K562 (cell line): ENCODE measurements at regions not wholly inside any gene's neighbourhood (a gene's known extent, or its start where the extent isn't known, plus 50 kb on each side); places are given as distances from the start of the nearest gene placed in this dataset.

Experiments
- ATAC-seq: fragments of 200-7000 bp; cut with Tn5 transposase; 3 replicates; pipeline ENCODE4 v1.9.1; 2020; ENCODE audit warnings: moderate library complexity
- BruUV-seq: library from RNA; stranded (reverse); fragments of 400-500 nt; replicated peaks from 2 replicates; lab custom pipeline; 2021; lab: Mats Ljungman, UMichigan
- CTCF ChIA-PET: fragments of 300-600 bp; formaldehyde crosslinking; extraction: SDS; loops from one replicate; lab custom pipeline; 2021; ENCODE audit warnings: low intra/inter-chr PET ratio; lab: Yijun Ruan, JAX
- POLR2A ChIA-PET: fragments of 300-600, 350-650 bp; sonication (Branson Sonifier 250); formaldehyde crosslinking; extraction: SDS; loops from one replicate; lab custom pipeline; 2021; ENCODE audit warnings: antibody characterized with exemption, inconsistent platforms; lab: Yijun Ruan, JAX
- DNase-seq, 4 experiments: peaks; one replicate each; pipeline versions ENCODE4 v3.0.0 to v3.0.0-alpha.2; 2011 to 2018; ENCODE audit warnings: low spot score in 3 of 4, mixed read lengths in 3 of 4; ENCODE audit errors: extremely low read depth in 1 of 4
- FAIRE-seq: peaks from 2 replicates; lab custom pipeline; 2011; peaks lifted over from hg19 to GRCh38; lab: Jason Lieb, UNC
- H2AFZ ChIP-seq: 2 replicates; pipeline ENCODE4 v1.6.0; 2011; ENCODE audit warnings: low read depth, low read length, control low read depth, inconsistent platforms
- H3K27ac ChIP-seq: fragments of 200-600 bp; 3 replicates; pipeline ENCODE4 v1.8.0; 2011; ENCODE audit warnings: low read depth, mild to moderate bottlenecking, control low read depth, inconsistent platforms, low read length, moderate library complexity, mixed read lengths; ENCODE audit errors: extremely low read depth
- H3K27me3 ChIP-seq, 2 experiments: fragments of 300-600 bp in 1 of 2; 2 replicates in 1 of 2; 3 replicates in 1 of 2; pipeline versions ENCODE4 v1.6.0 to v1.8.0; 2011; ENCODE audit warnings: inconsistent platforms in 2 of 2, low read length in 2 of 2, mild to moderate bottlenecking in 1 of 2, mixed read lengths in 1 of 2, moderate library complexity in 1 of 2; ENCODE audit not compliant: control insufficient read depth in 2 of 2, insufficient read depth in 2 of 2
- H3K36me3 ChIP-seq: fragments of 300-600 bp; 3 replicates; pipeline ENCODE4 v1.8.0; 2011; ENCODE audit warnings: mild to moderate bottlenecking, low read length, inconsistent platforms; ENCODE audit not compliant: control insufficient read depth, insufficient read depth
- H3K4me1 ChIP-seq, 2 experiments: fragments of 200-600 bp in 1 of 2; replicated peaks in 1 of 2; 2 replicates in 1 of 2; 3 replicates in 1 of 2; pipeline versions ENCODE4 v1.5.1 to v1.8.0; 2011; ENCODE audit warnings: inconsistent platforms in 2 of 2, low read length in 2 of 2, mild to moderate bottlenecking in 1 of 2, mixed read lengths in 1 of 2, moderate library complexity in 1 of 2; ENCODE audit not compliant: control insufficient read depth in 2 of 2, insufficient read depth in 2 of 2
- H3K4me2 ChIP-seq: 2 replicates; pipeline ENCODE4 v1.6.1; 2011; ENCODE audit warnings: low read length, control low read depth, inconsistent platforms, mixed read lengths; ENCODE audit not compliant: insufficient read depth
- H3K4me3 ChIP-seq: fragments of 200-600 bp; sonication (generic), shearing (Covaris generic); 2 replicates; pipeline ENCODE4 v1.5.1; 2016; ENCODE audit warnings: control low read depth, inconsistent platforms
- H3K79me2 ChIP-seq: fragments of 200-600 bp; 3 replicates; pipeline ENCODE4 v1.8.0; 2011; ENCODE audit warnings: low read length, inconsistent platforms; ENCODE audit not compliant: control insufficient read depth, insufficient read depth
- H3K9ac ChIP-seq, 2 experiments: 2 replicates each; pipeline versions ENCODE4 v1.6.0 to v1.6.1; 2011; ENCODE audit warnings: low read depth in 2 of 2, low read length in 2 of 2, control low read depth in 1 of 2, inconsistent platforms in 1 of 2, mild to moderate bottlenecking in 1 of 2, mixed read lengths in 1 of 2; ENCODE audit not compliant: insufficient read depth in 1 of 2
- H3K9me1 ChIP-seq: one replicate; pipeline ENCODE4 v1.6.0; 2011; ENCODE audit warnings: inconsistent platforms, mild to moderate bottlenecking, low read length, moderate library complexity; ENCODE audit not compliant: control insufficient read depth, insufficient read depth
- H3K9me3 ChIP-seq: replicated peaks from 2 replicates; pipeline ENCODE4 v1.5.1; 2011; ENCODE audit warnings: low read depth, low read length, inconsistent platforms; ENCODE audit not compliant: control insufficient read depth, insufficient read depth
- H4K20me1 ChIP-seq: replicated peaks from 2 replicates; pipeline ENCODE4 v1.6.1; 2011; ENCODE audit warnings: low read length, inconsistent platforms, mixed read lengths; ENCODE audit not compliant: control insufficient read depth, insufficient read depth
- HNRNPL ChIP-seq: fragments of 200-400 bp; formaldehyde crosslinking; IDR thresholded peaks from 2 replicates; pipeline ENCODE4 v1.6.1; 2017; ENCODE audit warnings: low read depth, mild to moderate bottlenecking, low read length
- RB1 ChIP-seq: fragments of 450-650 bp; IDR thresholded peaks from 2 replicates; pipeline ENCODE4 v1.6.1; 2017; ENCODE audit warnings: low read depth, mild to moderate bottlenecking
- SMC3 ChIP-seq: conservative IDR thresholded peaks from 2 replicates; pipeline ENCODE4 v1.6.1; 2011; ENCODE audit warnings: low read depth, low read length, improper control_type of control experiment; ENCODE audit not compliant: insufficient read depth
- THRAP3 ChIP-seq: fragments of 450-650 bp; IDR thresholded peaks from 2 replicates; pipeline ENCODE4 v1.6.1; 2016; ENCODE audit warnings: mild to moderate bottlenecking, inconsistent platforms, borderline replicate concordance
- UBTF ChIP-seq, 2 experiments: IDR thresholded peaks; 2 replicates each; pipeline ENCODE4 v1.6.1; 2012; ENCODE audit warnings: improper control_type of control experiment in 2 of 2, low read depth in 2 of 2, low read length in 2 of 2, borderline replicate concordance in 1 of 2
- ZNF146 ChIP-seq: IDR thresholded peaks from one replicate; pipeline ENCODE4 v1.6.1; 2018; ENCODE audit warnings: missing compliant biosample characterization; ENCODE audit not compliant: unreplicated experiment
- ZNF184 ChIP-seq: sonication (generic); formaldehyde crosslinking; IDR thresholded peaks from 2 replicates; pipeline ENCODE4 v1.5.0; 2020; ENCODE audit warnings: missing genetic modification reagents
- ZNF77 ChIP-seq: fragments of 250-450 bp; sonication (Bioruptor Pico); IDR thresholded peaks from 2 replicates; pipeline ENCODE4 v1.5.0; 2020
- WGBS: fragments of 100-300 bp; shearing (Covaris generic); methylation state at CpG from one replicate; pipeline ENCODE4 v1.1.6; 2016; ENCODE audit warnings: low coverage, mixed read lengths; ENCODE audit not compliant: insufficient coverage; ENCODE audit errors: missing lambda C conversion rate; 5-methylcytosine and 5-hydroxymethylcytosine counted together
- in situ Hi-C: fragments of 300-500 bp; cut with MboI; formaldehyde crosslinking; loops from 4 replicates; pipeline ENCODE4 v1.15.0; 2018; ENCODE audit warnings: inconsistent platforms, mixed read lengths
- intact Hi-C: fragments of 100-400 bp; cut with micrococcal nuclease; formaldehyde crosslinking; loops from 2 replicates; pipeline ENCODE4 v1.14.2; 2022
- TF ChIP-seq, protein P1 (sequence below): fragments of 200-600 bp; sonication (generic); IDR thresholded peaks from one replicate; pipeline ENCODE4 v1.6.1; 2012; ENCODE audit warnings: mild to moderate bottlenecking, low read depth, low read length, inconsistent platforms

- no peaks in the 10 kb centered on the region for H3K9me1 ChIP-seq
- no peaks in the 10 kb centered on the region for H3K79me2 ChIP-seq
- H3K4me2 ChIP-seq: no peak overlapping the region
- no peaks in the 10 kb centered on the region for H3K27me3 ChIP-seq
- no peaks in the 10 kb centered on the region for H3K36me3 ChIP-seq
- BruUV-seq: no TSS peak
- intact Hi-C loops: no loop called here
- H3K4me3 ChIP-seq: no peak overlapping the region
- 0% methylated on average over 1 of the region's 1 CpG for WGBS
- POLR2A ChIA-PET: interaction anchor here (0.7 kb wide), 1 partner anchor 260 kb away, joined by 3 read pairs; no protein-coding TSS in a partner anchor
- in situ Hi-C loops: no loop called here
- CTCF ChIA-PET: no interaction called here
- no peak overlapping the region for H3K9ac ChIP-seq
- no peak for DNase-seq
- no peak for ATAC-seq
- H4K20me1 ChIP-seq: no peaks in the 10 kb centered on the region
- no peaks in the 10 kb centered on the region for H3K4me1 ChIP-seq
- H3K9me3 ChIP-seq: no peaks in the 10 kb centered on the region
- no peak overlapping the region for H3K27ac ChIP-seq
- no peak overlapping the region for H2AFZ ChIP-seq
- FAIRE-seq: no peak
- no peak for TF ChIP-seq THRAP3
- TF ChIP-seq SMC3: no peak
- TF ChIP-seq, protein P1, sequence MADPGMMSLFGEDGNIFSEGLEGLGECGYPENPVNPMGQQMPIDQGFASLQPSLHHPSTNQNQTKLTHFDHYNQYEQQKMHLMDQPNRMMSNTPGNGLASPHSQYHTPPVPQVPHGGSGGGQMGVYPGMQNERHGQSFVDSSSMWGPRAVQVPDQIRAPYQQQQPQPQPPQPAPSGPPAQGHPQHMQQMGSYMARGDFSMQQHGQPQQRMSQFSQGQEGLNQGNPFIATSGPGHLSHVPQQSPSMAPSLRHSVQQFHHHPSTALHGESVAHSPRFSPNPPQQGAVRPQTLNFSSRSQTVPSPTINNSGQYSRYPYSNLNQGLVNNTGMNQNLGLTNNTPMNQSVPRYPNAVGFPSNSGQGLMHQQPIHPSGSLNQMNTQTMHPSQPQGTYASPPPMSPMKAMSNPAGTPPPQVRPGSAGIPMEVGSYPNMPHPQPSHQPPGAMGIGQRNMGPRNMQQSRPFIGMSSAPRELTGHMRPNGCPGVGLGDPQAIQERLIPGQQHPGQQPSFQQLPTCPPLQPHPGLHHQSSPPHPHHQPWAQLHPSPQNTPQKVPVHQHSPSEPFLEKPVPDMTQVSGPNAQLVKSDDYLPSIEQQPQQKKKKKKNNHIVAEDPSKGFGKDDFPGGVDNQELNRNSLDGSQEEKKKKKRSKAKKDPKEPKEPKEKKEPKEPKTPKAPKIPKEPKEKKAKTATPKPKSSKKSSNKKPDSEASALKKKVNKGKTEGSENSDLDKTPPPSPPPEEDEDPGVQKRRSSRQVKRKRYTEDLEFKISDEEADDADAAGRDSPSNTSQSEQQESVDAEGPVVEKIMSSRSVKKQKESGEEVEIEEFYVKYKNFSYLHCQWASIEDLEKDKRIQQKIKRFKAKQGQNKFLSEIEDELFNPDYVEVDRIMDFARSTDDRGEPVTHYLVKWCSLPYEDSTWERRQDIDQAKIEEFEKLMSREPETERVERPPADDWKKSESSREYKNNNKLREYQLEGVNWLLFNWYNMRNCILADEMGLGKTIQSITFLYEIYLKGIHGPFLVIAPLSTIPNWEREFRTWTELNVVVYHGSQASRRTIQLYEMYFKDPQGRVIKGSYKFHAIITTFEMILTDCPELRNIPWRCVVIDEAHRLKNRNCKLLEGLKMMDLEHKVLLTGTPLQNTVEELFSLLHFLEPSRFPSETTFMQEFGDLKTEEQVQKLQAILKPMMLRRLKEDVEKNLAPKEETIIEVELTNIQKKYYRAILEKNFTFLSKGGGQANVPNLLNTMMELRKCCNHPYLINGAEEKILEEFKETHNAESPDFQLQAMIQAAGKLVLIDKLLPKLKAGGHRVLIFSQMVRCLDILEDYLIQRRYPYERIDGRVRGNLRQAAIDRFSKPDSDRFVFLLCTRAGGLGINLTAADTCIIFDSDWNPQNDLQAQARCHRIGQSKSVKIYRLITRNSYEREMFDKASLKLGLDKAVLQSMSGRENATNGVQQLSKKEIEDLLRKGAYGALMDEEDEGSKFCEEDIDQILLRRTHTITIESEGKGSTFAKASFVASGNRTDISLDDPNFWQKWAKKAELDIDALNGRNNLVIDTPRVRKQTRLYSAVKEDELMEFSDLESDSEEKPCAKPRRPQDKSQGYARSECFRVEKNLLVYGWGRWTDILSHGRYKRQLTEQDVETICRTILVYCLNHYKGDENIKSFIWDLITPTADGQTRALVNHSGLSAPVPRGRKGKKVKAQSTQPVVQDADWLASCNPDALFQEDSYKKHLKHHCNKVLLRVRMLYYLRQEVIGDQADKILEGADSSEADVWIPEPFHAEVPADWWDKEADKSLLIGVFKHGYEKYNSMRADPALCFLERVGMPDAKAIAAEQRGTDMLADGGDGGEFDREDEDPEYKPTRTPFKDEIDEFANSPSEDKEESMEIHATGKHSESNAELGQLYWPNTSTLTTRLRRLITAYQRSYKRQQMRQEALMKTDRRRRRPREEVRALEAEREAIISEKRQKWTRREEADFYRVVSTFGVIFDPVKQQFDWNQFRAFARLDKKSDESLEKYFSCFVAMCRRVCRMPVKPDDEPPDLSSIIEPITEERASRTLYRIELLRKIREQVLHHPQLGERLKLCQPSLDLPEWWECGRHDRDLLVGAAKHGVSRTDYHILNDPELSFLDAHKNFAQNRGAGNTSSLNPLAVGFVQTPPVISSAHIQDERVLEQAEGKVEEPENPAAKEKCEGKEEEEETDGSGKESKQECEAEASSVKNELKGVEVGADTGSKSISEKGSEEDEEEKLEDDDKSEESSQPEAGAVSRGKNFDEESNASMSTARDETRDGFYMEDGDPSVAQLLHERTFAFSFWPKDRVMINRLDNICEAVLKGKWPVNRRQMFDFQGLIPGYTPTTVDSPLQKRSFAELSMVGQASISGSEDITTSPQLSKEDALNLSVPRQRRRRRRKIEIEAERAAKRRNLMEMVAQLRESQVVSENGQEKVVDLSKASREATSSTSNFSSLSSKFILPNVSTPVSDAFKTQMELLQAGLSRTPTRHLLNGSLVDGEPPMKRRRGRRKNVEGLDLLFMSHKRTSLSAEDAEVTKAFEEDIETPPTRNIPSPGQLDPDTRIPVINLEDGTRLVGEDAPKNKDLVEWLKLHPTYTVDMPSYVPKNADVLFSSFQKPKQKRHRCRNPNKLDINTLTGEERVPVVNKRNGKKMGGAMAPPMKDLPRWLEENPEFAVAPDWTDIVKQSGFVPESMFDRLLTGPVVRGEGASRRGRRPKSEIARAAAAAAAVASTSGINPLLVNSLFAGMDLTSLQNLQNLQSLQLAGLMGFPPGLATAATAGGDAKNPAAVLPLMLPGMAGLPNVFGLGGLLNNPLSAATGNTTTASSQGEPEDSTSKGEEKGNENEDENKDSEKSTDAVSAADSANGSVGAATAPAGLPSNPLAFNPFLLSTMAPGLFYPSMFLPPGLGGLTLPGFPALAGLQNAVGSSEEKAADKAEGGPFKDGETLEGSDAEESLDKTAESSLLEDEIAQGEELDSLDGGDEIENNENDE: no peak
- no peak for TF ChIP-seq HNRNPL
- no peak for TF ChIP-seq RB1
- no peak for TF ChIP-seq ZNF146 (CRISPR knock-in tag)
- TF ChIP-seq ZNF184: no peak
- TF ChIP-seq ZNF77 (CRISPR knock-in tag): no peak
- no peak for TF ChIP-seq UBTF (IDR thresholded peaks at IDR 0.05; ENCODE audit: borderline replicate concordance in 1 of 2, low read depth in 2 of 2, low read length in 2 of 2)
Observed at GRCh38 chr14:94831085-94831484, 61.2 kb upstream of the GSC start.
